ENCODE measurements at regions not wholly inside any gene's neighbourhood (a gene's known extent, or its start where the extent isn't known, plus 50 kb on each side); places are given as distances from the start of the nearest gene placed in this dataset.
"Not testable (repeated sequence)": the region's sequence is repeated elsewhere in the genome, so short reads cannot be mapped to it uniquely, and the experiment has no call there.

DNA sequence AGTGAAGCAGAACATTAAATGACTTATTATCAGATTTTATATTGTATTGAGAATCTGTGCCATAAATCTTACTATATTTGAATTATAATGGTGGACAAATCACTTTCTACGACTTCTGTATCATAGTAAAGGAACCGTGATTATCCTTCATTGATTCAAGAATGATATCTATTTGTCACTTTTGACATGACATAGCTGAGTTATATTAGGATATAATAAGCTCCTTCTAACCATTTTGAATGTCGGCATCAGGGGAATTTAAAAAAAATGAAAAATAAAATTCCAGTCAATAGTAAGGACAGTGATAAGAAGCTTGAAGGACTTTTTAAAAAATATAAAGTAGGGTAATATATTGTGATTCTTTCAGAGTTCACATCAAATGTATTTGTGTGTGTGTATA, 338.9 kb upstream of the ACO1 start:
- DNase-seq = no peak

DNA sequence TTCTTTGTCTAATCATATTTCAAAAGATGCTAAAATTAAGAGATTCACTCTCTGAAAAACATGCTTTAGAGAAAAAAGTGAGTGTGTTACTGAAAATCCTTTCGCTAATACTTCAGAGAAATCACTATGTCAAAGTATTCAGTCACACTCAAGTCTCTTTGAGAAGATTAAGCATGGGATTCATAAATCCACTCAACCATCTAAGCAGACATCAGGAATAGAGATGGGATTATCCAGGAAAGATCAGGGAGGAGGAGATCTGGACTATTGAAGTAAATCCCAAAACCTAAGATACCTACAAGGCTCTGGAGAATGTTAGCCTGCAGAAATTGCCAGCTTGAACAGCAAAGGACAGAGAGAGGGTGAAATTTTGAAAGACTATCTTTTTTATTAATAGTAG, 317.2 kb upstream of the ACO1 start:
- DNase-seq = no peak

DNA sequence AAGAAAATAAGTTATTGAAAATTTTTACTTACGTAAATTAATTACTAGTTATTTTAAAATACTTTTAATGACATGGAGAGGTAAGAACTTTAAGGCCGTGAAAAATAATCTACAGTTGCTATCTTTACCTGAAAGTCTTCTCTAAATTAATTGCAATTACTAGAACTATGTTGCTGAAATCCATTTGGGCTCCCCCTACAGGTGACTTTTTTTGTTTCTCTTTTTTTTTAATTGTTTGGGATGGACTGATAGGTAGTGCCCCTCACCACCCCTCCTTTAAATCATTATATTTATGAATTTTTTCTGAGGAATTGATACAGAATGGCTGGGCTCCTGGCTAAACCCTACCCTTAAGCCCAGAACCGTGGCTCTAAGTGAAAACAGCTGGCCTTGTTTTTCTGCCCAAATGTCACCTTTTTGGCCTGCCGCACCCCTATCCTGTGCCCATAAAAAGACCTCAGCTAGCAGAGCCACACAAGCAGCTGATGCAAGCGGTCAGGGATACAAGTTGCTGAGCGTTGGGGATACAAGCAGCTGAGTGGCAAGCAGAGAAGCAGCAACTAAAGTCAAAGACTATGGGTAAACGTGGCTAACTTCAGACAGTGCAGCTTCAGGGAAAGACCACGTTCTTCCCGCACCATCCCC, 315.2 kb upstream of the ACO1 start:
- DNase-seq = no peak

DNA sequence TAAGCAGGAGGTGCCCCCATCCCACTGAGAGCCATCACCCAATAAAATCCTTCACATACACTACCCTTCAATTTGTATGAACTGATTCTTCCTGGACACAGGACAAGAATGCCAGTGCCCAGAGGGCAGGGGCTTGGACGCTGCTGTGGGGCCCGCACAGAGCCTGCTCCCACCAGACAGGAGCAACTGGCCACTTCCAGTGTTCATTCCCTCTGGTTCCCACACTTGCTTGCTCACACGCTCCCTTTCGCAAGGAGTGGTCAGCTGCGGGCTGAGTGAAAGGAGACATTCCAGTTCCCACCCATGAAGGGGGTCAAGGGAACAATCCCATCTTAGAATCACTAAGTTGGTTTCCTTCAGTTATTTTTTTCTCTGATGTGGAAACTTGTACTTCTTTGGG, 314.5 kb upstream of the ACO1 start:
- DNase-seq = no peak

DNA sequence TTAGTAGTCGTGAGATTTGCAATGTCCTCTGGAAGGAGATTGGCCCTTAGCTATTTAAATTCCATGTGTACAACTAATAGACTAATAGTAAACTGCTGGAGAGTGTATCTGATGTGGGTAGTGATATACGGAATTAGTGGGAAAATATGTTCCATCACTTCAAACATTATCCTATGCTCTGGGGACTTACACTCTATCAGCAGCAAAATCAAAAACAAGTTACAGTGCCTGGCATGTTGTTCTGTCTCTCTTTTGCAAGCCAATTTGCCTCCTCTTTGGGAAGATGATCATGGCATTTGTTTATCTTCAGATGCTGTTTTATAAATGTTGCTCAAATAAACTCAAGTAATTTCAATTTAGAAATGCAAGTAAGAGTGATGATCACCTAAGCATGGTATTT, 311.9 kb upstream of the ACO1 start:
- no peak for DNase-seq

DNA sequence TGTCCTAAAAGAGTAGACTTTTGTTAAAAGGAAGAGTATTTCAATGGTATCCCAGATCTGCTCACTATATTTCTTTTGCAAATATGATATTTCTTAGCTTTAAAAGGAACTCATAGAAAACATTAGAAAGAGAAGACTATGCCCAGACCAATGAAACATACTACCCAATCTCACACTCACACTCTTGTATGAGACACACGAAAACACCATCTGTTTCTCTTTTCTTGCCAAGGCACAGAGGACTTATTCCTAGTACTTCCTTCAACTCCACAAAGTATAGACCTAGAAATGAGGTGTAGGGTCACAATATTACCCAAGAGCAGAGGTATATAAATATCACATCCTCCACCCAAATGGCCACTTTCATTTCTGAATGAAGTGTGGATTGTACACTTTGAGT, 292.4 kb upstream of the ACO1 start:
- no peak for DNase-seq

GRCh38 chr9:32117291-32117690, 267.2 kb upstream of the ACO1 start:
- DNase-seq = no peak

GRCh38 chr9:32128546-32128945, 255.9 kb upstream of the ACO1 start:
- DNase-seq = no peak

- DNase-seq = not testable (repeated sequence)
Observed at GRCh38 chr9:32130709-32131108, 253.7 kb upstream of the ACO1 start.

DNA sequence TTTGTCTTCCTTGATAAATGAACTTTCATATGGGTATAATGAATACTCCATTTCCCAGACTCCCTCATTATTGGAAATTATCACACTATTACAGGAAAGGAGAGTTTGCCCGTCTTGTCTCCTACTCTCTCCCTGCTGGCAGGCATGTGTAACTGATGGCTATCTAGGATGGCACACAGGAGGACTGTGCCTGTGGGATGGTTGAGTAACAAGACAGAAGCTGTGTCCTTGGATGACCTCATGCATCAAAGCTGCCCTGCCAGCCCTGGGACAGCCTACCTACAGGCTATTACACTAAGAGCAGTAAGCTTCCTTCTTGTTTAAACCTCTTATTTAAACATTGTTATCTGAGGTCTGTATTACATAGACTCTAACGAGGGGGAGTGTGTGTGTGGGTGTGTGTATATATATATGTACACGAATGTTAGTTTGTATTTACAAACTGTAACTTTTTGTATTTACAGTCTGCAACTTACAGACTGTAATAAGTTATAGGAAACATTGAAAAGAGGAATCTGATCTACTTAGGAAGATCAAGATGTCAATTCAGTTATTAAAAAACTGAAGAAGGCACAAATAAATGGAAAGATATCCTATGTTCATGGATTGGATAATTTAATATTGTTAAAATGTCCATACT, 247.6 kb upstream of the ACO1 start:
- no peak for DNase-seq

GRCh38 chr9:32142074-32142473, 242.4 kb upstream of the ACO1 start:
- DNase-seq = no peak

- not testable (repeated sequence) for DNase-seq
Observed at GRCh38 chr9:32148553-32148952, 235.9 kb upstream of the ACO1 start.

DNA sequence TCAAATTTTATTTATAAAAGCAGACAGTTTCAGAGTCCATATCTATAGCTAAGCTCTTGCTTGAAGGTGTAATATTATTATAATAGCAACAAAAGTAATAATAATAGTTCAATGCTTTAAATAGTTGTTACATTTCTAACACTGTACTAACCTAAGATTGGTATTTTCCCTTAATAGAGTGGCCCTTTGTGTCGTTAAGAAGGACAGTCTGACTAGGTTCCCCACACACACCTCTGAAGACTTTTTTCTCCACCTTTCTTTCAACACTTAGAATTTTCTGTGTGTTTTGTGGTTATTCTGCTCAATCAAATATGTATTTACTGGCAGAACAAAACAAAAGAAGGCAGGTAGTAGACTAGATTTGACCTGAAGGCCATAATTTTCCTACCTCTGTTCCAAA, 223.2 kb upstream of the ACO1 start:
- no peak for DNase-seq

DNA sequence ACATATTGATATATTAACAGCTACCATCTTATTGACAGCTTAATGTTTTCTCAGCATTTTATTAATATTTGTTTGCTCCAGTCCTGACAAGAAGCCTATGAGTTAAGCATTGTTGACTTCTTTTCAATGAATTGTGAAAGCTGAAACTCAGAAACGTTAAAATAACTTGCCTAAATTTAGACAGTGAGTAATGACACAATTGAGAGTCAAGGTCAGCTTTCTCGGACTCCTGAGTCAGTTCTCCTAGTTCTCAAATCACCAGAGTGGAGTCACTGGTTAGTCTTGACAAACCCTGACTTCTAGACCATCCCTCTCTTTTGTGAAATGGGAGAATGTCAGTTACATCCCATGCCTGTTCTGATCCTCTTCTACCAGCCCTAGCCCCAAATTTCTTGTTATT, 222.7 kb upstream of the ACO1 start:
- no peak for DNase-seq

- not testable (repeated sequence) for DNase-seq
Observed at GRCh38 chr9:32166316-32166715, 218.1 kb upstream of the ACO1 start.

DNA sequence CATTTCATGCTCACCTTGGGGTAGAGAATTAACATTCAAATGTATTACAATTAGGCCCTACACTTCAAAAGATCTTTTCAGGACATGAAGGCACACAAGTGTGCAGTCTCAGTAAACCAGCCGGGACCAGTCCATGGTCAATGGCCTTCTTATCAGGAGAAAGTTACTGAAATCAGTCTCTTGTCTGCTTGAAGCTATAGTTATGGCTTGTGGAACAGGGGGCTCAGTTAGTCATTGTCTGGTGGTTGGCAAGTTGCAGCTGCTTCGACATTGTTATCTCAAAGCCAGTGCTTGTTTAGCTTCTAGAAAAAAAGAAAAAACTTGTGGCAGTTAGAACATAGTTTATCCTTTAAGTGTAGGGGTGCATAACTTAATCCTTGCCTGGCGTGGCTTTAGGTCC, 213.1 kb upstream of the ACO1 start:
- no peak for DNase-seq

- DNase-seq = no peak
Observed at GRCh38 chr9:32172256-32172655, 212.2 kb upstream of the ACO1 start.

DNA sequence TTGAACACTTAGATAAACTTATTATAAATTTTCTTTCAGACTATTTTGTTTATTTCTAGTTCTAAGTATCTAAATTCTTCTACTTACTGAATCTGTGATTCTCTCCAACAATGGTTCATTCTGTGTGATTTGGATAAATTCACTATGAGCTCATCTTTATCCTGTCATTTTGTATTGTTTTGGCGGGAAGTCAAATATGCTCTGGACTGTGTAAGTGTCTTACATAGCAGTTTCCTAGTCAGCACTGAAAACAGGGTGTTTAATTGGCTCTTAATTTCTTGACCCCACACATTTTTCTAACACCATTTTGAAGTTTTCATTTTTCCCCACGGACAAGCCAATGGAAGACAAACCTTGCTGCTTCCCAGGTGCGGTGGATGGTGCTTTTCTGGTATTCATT, 207.0 kb upstream of the ACO1 start:
- no peak for DNase-seq

GRCh38 chr9:32180597-32180996, 203.8 kb upstream of the ACO1 start:
- no peak for DNase-seq

DNA sequence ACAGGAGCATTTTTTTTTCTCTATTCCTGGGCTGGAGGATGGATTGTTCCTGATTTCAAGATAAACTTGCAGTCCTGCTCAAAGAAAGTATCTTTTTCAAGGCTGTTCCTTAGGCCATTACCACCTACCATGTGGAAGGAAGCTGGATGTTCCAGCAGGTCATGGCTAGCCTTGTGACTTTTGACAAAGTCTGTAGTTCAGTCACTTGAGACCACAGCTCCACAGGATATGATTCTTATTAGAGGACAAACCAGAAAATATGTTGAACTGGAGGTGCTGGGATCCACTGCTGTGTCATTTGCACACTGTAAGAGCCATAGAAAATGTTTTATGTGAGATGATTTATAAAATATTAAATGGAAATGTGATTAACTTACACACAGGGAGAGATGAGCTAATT, 184.2 kb upstream of the ACO1 start:
- no peak for DNase-seq

GRCh38 chr9:32200896-32201295, 183.5 kb upstream of the ACO1 start:
- DNase-seq = no peak

- not testable (repeated sequence) for DNase-seq
Observed at GRCh38 chr9:32209164-32209563, 175.3 kb upstream of the ACO1 start.

DNA sequence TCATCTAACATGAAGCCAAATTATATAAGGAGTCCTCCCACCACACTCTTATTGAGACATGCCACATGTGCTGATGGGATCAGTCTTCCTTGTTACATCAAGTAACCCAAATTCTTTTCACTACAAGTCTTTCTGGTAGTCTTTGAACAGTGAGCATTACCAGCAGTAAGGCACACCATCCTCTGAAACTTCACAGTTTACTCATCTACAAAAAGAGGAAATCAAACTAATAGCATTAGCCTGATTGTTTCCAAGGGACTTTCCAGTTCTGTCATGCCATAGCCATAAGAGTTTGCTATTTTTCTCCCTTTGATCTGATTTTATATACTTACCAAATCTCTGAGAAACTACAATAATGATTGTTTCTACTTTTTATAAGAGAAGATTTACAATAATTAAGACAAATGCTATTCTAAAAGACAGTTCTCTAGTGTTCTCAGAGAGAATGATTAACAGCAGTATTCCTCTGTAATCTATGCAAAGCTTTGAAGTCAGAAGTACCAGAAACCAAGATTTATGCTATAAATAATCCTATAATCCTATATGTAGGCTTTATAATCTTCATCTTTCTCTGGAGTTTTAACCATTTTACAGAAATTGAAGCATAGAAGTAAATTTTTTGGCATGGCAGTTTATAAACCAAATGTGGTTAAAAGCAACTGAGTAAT, 166.2 kb upstream of the ACO1 start:
- no peak for DNase-seq

GRCh38 chr9:32220750-32221149, 163.7 kb upstream of the ACO1 start:
- DNase-seq = no peak

- DNase-seq = no peak
Observed at GRCh38 chr9:32234451-32234850, 150.0 kb upstream of the ACO1 start.

Measured in NCI-H774 (cell line).